Activated CD4-positive, alpha-beta memory T cell treated with anti-CD3 and anti-CD28 coated beads for 36 hours (primary cell): ENCODE measurements at regions not wholly inside any gene's neighbourhood (a gene's known extent, or its start where the extent isn't known, plus 50 kb on each side); places are given as distances from the start of the nearest gene placed in this dataset.

Experiments
- CTCF ChIA-PET: fragments of 350-600 bp; sonication (Branson Sonifier 250); formaldehyde crosslinking; loops from one replicate; lab custom pipeline; 2021; ENCODE audit warnings: antibody characterized with exemption, inconsistent platforms; lab: Charles Lee
- POLR2A ChIA-PET: fragments of 350-600 bp; sonication (Branson Sonifier 250); formaldehyde crosslinking; loops from one replicate; lab custom pipeline; 2021; ENCODE audit warnings: antibody characterized with exemption; lab: Charles Lee
- DNase-seq: peaks from one replicate; pipeline ENCODE4 v3.0.0-alpha.2; 2020
- H3K27ac Mint-ChIP-seq: one replicate; pipeline ENCODE4 v1.8.0; 2021; ENCODE audit warnings: mixed read lengths
- H3K27me3 Mint-ChIP-seq: one replicate; pipeline ENCODE4 v1.8.0; 2021; ENCODE audit warnings: mixed read lengths
- H3K36me3 Mint-ChIP-seq: one replicate; pipeline ENCODE4 v1.8.0; 2021; ENCODE audit warnings: mixed read lengths
- H3K4me1 Mint-ChIP-seq: one replicate; pipeline ENCODE4 v1.8.0; 2021; ENCODE audit warnings: low read depth, mixed read lengths
- H3K4me3 Mint-ChIP-seq: one replicate; pipeline ENCODE4 v1.8.0; 2021; ENCODE audit warnings: mild to moderate bottlenecking, mixed read lengths
- H3K9me3 Mint-ChIP-seq: one replicate; pipeline ENCODE4 v1.8.0; 2021; ENCODE audit warnings: mixed read lengths
- intact Hi-C: fragments of 100-400 bp; cut with micrococcal nuclease; formaldehyde crosslinking; loops from one replicate; pipeline ENCODE4 v1.15.1; 2023

- Mint-ChIP-seq H3K4me1 (no peaks in the 10 kb centered on the region), H3K4me3 (no peak overlapping the region), H3K27ac (no peak overlapping the region), H3K36me3 (no peaks in the 10 kb centered on the region), H3K9me3 (peaks cover 9% of the 10 kb centered on the region), H3K27me3 (no peaks in the 10 kb centered on the region)
- intact Hi-C loops: no loop called here
- ChIA-PET POLR2A (no interaction called here), CTCF (no interaction called here)
- no peak for DNase-seq
Observed at GRCh38 chr9:13721481-13722235, 442.2 kb upstream of the MPDZ start.

GRCh38 chr9:13719981-13720676 lies 440.6 kb upstream of the MPDZ start:
- ChIA-PET CTCF (no interaction called here), POLR2A (no interaction called here)
- no peak overlapping the region for H3K27ac Mint-ChIP-seq
- no peaks in the 10 kb centered on the region for H3K36me3 Mint-ChIP-seq
- H3K27me3 Mint-ChIP-seq: no peaks in the 10 kb centered on the region
- no peak for DNase-seq
- H3K9me3 Mint-ChIP-seq: peaks cover 9% of the 10 kb centered on the region
- H3K4me3 Mint-ChIP-seq: no peak overlapping the region
- no peaks in the 10 kb centered on the region for H3K4me1 Mint-ChIP-seq
- intact Hi-C loops: no loop called here

- intact Hi-C loops: no loop called here
- CTCF ChIA-PET: no interaction called here
- no peaks in the 10 kb centered on the region for H3K36me3 Mint-ChIP-seq
- no peak for DNase-seq
- peaks cover 9% of the 10 kb centered on the region for H3K9me3 Mint-ChIP-seq
- H3K4me1 Mint-ChIP-seq: no peaks in the 10 kb centered on the region
- no peak overlapping the region for H3K4me3 Mint-ChIP-seq
- no peak overlapping the region for H3K27ac Mint-ChIP-seq
- POLR2A ChIA-PET: no interaction called here
- no peaks in the 10 kb centered on the region for H3K27me3 Mint-ChIP-seq
Observed at GRCh38 chr9:13719446-13719845, 440.0 kb upstream of the MPDZ start.

GRCh38 chr9:13718539-13718938 lies 439.0 kb upstream of the MPDZ start:
- Mint-ChIP-seq H3K4me1 (no peaks in the 10 kb centered on the region), H3K9me3 (peaks cover 6% of the 10 kb centered on the region), H3K27me3 (no peaks in the 10 kb centered on the region), H3K36me3 (no peaks in the 10 kb centered on the region), H3K4me3 (no peak overlapping the region), H3K27ac (no peak overlapping the region)
- POLR2A ChIA-PET: no interaction called here
- CTCF ChIA-PET: no interaction called here
- intact Hi-C loops: no loop called here
- DNase-seq: no peak

- H3K27ac Mint-ChIP-seq: no peak overlapping the region
- POLR2A ChIA-PET: no interaction called here
- no peak for DNase-seq
- H3K36me3 Mint-ChIP-seq: no peaks in the 10 kb centered on the region
- intact Hi-C loops: no loop called here
- H3K27me3 Mint-ChIP-seq: no peaks in the 10 kb centered on the region
- H3K4me3 Mint-ChIP-seq: no peak overlapping the region
- H3K4me1 Mint-ChIP-seq: no peaks in the 10 kb centered on the region
- CTCF ChIA-PET: no interaction called here
- peaks cover 5% of the 10 kb centered on the region for H3K9me3 Mint-ChIP-seq
Observed at GRCh38 chr9:13718086-13718485, 438.6 kb upstream of the MPDZ start.

GRCh38 chr9:13717322-13718054 lies 438.0 kb upstream of the MPDZ start:
- Mint-ChIP-seq H3K4me1 (no peaks in the 10 kb centered on the region), H3K36me3 (no peaks in the 10 kb centered on the region), H3K4me3 (no peak overlapping the region), H3K9me3 (peaks cover 5% of the 10 kb centered on the region), H3K27ac (no peak overlapping the region), H3K27me3 (no peaks in the 10 kb centered on the region)
- no peak for DNase-seq
- intact Hi-C loops: no loop called here
- ChIA-PET CTCF (no interaction called here), POLR2A (no interaction called here)

- intact Hi-C loops: no loop called here
- no peak for DNase-seq
- Mint-ChIP-seq H3K27ac (no peak overlapping the region), H3K36me3 (no peaks in the 10 kb centered on the region), H3K4me1 (no peaks in the 10 kb centered on the region), H3K9me3 (peaks cover 2% of the 10 kb centered on the region), H3K27me3 (no peaks in the 10 kb centered on the region), H3K4me3 (no peak overlapping the region)
- POLR2A ChIA-PET: no interaction called here
- CTCF ChIA-PET: no interaction called here
Observed at GRCh38 chr9:13716601-13717321, 437.3 kb upstream of the MPDZ start.

- POLR2A ChIA-PET: no interaction called here
- no peak overlapping the region for H3K4me3 Mint-ChIP-seq
- H3K27me3 Mint-ChIP-seq: no peaks in the 10 kb centered on the region
Observed at GRCh38 chr9:13716090-13716489, 436.6 kb upstream of the MPDZ start.

GRCh38 chr9:13715430-13715829 lies 435.9 kb upstream of the MPDZ start:
- ChIA-PET POLR2A (no interaction called here), CTCF (no interaction called here)
- no peaks in the 10 kb centered on the region for H3K27me3 Mint-ChIP-seq
- H3K4me1 Mint-ChIP-seq: no peaks in the 10 kb centered on the region
- no peaks in the 10 kb centered on the region for H3K36me3 Mint-ChIP-seq
- intact Hi-C loops: no loop called here
- no peak overlapping the region for H3K27ac Mint-ChIP-seq
- peaks cover 6% of the 10 kb centered on the region for H3K9me3 Mint-ChIP-seq
- H3K4me3 Mint-ChIP-seq: no peak overlapping the region
- no peak for DNase-seq

More at GRCh38 chr9:13716090-13716489, 436.6 kb upstream of the MPDZ start:
- Mint-ChIP-seq H3K27ac (no peak overlapping the region), H3K4me1 (no peaks in the 10 kb centered on the region), H3K36me3 (no peaks in the 10 kb centered on the region), H3K9me3 (peaks cover 4% of the 10 kb centered on the region)
- DNase-seq: no peak
- intact Hi-C loops: no loop called here
- CTCF ChIA-PET: no interaction called here

GRCh38 chr9:13707612-13708576 lies 428.4 kb upstream of the MPDZ start:
- H3K4me3 Mint-ChIP-seq: no peak overlapping the region
- ChIA-PET POLR2A (no interaction called here), CTCF (no interaction called here)
- peaks cover 14% of the 10 kb centered on the region for H3K9me3 Mint-ChIP-seq
- no peak for DNase-seq
- intact Hi-C loops: no loop called here
- H3K36me3 Mint-ChIP-seq: no peaks in the 10 kb centered on the region
- H3K27ac Mint-ChIP-seq: no peak overlapping the region
- H3K27me3 Mint-ChIP-seq: no peaks in the 10 kb centered on the region
- H3K4me1 Mint-ChIP-seq: no peaks in the 10 kb centered on the region

GRCh38 chr9:13705918-13706317 lies 426.4 kb upstream of the MPDZ start:
- H3K27me3 Mint-ChIP-seq: no peaks in the 10 kb centered on the region
- H3K4me1 Mint-ChIP-seq: no peaks in the 10 kb centered on the region
- H3K36me3 Mint-ChIP-seq: no peaks in the 10 kb centered on the region
- intact Hi-C loops: no loop called here
- POLR2A ChIA-PET: no interaction called here
- H3K4me3 Mint-ChIP-seq: no peak overlapping the region
- peaks cover 14% of the 10 kb centered on the region for H3K9me3 Mint-ChIP-seq
- DNase-seq: no peak
- CTCF ChIA-PET: no interaction called here
- H3K27ac Mint-ChIP-seq: no peak overlapping the region
